ENCODE measurements at regions not wholly inside any gene's neighbourhood (a gene's known extent, or its start where the extent isn't known, plus 50 kb on each side); places are given as distances from the start of the nearest gene placed in this dataset.
"Not testable (repeated sequence)": the region's sequence is repeated elsewhere in the genome, so short reads cannot be mapped to it uniquely, and the experiment has no call there.

DNA sequence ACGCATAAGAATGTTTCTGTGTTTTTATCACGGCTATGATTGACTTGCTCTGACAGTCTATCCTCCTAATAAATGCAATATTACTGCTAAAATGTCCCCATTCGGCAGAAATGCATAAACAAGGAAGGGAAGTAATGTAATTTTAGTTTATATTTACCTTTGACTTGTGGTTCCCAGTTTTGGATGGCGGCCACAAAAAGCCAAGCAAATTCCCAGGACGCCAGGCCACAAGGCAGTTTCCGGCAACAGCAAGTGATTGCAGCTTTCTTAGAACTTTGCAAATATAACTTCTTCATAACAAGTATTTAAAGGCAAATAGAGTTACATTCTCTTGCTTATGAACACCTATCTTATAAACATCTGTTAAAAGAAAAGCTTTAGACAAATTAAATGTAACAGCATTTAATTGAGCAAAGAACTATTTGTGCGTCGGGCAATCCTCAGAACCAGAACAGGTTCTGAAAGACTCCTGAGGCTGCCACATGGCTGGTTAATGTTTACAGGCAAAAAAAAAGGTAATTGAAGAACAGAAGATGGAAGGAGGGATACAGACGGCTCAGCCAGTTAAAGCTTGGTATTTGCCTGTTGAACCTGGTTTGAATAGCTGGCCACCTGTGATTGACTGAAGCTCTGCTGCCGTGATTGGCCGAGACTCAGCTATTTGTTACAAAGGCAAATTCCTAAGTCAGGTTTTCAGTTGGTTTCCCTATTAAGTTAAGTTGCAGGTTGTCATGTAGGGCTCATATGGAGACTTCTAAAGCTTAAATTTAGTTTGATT is 80.8 kb downstream of the C21orf91 start:
- DNase-seq, result no peak

DNA sequence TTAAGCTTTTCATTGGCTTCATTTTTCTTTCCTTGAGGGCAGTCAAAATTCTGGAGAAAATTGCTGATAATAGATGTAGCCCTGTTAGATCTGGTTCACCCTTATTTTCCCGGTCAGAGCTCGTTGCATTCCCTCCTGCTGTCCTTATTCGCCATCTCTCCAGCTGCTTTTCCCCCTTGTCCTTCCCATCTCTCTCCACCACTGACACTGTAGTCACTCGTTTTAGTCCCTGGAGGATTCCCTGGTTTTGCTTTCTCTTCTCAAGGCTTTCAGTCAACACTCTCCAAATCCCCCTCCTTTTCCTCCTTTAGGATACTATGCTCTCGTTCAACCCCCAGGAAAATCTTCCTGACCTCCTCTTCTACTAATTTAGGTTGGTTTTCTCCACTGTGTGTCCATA is 83.1 kb downstream of the C21orf91 start:
- no peak for DNase-seq

DNA sequence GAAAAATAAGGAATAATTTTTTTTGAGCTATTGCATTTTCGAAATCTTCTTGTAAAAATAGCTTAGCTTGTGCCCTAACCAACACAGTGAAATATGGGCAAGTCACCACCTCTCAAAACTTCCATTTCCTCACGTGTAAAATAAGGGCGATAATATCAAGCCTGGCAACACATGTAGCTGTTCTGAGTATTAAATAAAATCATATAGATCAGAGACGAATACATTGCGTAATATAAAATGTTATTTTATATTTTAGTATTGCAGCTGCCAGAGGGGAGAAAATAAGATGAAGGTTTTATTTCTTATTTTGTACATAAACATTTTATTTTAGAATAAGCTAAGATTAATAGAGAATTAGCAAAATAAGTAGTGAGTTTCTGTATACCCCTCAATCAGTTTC is 85.9 kb downstream of the C21orf91 start:
- DNase-seq, result no peak

DNA sequence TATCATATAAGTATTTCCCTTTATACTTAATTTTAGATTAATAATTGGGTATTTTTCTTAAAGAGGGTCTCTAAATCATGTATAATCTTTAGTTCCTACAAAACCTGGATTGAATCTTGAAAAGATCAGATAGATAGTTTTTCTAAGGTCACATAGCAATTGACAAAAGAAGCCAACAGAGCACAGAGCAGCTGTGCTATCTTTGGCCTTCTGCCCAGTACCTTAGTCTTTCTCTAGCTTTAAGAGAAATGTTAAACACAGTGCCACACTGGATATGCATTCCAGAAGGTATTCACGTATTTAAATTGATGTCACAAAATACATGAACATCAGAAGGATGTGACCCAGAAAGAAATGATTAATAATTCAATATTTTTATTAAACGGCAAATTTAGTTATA is 86.8 kb downstream of the C21orf91 start:
- DNase-seq, result no peak

DNA sequence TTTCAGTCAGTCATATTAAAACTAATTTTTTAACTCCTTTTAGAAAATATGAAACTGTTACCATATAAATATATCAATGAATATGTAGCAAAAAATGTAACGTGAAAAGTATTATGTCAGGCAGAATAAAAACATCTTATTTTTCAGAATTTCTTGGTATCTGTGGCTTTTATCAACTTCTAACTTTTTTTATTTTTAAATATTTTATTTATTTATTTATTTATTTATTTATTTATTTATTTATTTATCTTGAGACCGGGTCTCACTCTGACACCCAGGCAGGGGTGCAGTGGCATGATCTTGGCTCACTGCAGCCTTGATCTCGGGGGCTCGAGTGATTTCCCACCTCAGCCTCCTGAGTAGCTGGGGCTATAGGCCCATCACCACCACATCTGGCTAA is 87.6 kb downstream of the C21orf91 start:
- no peak for DNase-seq

DNA sequence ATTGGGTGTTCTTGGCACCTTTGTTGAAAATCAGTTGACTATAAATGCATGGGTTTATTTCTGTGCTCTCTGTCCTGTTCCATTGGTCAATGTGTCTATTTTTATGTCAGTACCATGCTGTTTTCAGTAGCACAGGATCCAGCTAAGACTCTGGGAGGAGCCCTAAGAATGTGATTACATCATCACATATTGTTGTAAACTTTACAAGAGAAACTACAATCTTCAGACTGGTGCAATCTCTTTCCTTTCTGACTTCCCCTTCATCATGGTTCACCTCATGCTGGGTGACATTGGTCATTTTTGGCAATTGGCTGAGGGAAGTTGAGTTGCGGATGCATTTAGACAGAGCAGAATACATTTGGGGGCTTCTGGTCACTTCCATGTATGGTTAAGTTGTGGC is 88.4 kb downstream of the C21orf91 start:
- no peak for DNase-seq

DNA sequence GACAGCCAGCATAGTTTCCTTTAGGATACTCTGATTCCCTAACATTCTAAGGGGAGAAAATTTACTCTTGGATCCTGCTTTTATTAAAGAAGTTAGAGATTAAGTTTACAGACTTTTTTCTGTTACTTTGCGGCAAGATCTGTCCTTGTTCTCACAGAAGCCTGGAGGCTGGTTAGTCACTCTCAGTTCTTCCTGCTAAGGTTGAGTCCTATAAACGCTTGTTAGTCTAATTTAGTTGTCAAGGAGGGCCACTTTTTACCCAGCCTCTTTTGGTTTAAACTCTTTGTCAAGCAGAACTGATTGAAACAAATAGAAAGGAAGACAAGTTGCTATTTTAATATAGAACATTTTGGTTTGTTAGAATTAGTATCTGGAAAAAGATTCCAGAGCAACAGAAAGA is 89.7 kb downstream of the C21orf91 start:
- no peak for DNase-seq

DNA sequence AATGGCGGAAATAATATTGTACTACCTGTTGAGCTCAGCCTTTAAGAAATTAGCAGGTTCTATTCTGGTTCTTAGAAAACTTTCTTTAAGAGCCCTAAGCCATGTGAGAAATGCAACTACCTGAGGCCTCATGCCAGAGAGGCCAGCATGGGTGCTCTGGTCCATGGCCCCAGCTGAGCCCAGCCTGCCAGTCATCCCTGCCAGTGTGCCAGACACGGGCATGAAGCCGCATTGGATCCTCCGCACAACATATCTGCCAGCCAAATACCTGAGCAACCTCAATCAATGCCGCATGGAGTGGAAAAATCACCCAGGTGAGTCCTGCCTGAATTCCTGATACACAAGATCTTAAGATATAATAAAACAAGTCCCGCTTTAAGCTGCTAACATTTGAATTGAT is 91.8 kb downstream of the C21orf91 start:
- no peak for DNase-seq

DNA sequence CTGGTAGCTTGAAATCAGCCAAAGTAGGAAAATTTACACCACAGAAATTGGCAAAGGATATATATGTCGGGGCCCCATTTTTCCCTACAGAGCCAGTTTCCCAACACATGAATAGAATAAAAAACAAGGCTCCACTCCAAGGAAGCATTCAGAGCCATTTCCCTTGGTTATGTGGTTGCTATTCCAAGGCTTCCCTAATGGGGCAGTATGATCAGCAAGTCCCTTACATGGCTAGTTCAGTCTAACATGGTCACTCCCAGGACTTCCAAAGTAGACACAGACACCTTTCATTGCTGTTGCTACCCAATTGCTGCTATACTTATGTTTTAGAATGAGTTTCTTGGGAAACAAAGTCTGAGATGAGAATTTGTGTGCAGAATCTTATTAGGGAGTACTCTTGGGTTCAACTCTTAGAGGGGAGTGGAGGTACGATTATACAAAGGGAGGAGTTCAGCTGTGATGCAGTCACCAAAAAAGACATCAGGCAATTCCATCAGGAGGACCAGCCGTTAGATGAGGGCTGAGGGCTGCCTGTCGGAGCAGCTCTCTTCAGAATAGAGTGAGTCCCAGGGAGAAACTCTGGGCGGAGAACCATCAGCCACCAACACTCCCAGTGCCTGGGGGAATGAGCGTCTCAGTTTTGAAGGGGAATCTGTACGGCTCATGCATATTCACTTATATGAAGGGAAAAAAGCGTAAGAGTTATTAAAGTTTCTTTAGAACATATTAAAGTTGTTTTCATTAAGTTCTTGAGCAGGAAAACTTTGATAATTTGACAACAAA is 92.9 kb downstream of the C21orf91 start:
- no peak for DNase-seq

DNA sequence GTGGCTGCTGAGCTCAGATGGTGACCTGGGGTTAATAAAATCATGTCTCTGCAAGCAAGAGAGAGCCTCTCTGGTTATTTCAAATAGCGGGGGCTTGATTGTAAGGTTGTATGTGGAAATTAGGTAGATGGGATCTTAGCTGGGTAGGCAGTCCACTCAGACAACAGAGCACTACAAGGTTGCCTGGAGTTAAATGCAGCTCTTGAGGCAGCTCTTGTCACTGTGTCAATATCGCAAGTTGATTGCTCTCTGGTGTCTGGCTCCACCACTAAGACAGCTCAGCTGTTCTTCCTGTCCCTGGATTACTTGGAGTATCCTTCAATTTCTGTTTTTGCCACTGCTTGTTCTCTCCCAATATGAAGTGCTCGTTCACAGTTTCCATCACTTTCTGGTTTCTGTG is 93.8 kb downstream of the C21orf91 start:
- DNase-seq, result no peak

DNA sequence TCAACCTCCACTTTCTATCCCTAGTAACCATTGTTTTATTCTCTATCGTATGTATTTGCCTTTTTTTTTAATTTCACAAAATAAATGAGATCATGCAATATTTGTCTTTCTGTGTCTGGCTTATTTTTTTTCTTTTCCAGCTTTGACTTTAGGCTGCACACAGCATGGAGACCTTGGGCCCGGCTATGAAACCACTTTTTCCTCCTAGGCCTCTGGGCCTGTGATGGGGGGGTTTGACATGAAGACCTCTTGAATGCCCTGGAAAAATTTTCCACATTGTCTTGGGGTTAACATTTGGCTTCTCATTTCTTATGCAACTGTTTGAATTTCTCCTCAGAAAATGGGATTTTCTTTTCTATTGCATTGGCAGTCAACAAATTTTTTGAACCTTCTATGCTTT is 100.2 kb upstream of the BTG3 start:
- DNase-seq, result no peak

DNA sequence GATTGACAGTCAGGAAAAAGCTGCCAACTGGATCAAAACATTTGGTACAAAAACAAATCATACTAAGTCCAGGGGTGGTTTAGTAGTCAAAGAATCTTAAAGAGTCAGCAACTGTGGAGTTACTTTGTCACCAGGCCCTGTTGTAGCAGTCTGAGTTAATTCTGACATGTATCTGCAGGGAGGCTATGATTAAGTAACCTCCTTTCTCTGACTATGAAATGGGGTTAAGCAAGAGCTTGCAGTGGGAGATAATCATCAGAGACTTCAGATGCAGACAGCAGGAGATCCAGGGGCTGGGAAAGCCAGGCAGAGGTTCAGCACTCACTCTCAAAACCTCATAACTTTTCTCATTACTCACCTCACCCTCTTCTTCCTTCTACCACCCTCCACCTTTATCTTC is 99.2 kb upstream of the BTG3 start:
- DNase-seq, result no peak

DNA sequence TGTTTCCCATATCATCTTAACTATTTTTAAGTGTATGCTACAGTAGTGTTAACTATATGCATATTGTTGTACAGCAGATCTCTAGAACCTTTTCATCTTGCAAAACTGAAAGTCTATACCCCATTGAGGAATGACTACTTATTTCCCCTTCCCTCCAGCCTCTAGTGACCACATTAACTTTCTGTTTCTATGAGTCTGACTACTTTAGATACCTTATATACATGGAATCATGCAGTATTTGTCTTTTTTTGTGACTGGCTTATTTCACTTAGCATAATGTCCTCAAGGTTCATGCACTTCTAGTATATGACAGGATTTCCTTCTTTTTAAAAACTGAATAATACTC is 96.5 kb upstream of the BTG3 start:
- no peak for DNase-seq

DNA sequence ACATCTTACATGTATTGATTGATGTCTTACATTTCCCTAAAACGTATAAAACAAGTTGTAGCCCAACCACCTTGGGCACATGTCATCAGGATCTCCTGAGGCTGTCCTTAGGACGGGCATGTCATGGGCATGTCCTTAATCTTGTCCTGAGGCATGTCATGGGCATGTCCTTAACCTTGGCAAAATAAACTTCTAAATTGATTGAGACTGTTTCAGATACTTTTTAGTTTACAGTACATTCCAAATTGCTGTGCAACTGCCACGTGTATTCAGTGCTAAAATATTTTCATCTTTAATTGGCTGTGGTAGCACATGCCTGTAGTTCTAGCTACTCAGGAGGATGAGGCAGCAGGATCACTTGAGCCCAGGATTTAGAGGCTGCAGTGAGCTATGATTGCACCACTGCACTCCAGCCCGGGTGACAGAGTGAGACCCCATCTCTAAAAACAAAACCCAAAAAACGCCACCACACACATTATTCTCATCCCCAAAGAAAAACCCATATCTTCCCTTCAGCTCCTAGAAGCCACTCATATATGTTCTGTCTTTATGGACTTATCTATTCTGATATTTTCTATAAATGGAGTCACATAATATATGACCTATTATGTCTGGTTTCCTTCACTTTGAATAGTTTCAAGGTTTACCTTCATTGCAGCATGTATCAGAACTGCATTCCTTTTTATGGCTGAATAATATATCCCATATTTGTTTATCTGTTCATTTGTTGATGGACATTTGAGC is 96.0 kb upstream of the BTG3 start:
- no peak for DNase-seq

DNA sequence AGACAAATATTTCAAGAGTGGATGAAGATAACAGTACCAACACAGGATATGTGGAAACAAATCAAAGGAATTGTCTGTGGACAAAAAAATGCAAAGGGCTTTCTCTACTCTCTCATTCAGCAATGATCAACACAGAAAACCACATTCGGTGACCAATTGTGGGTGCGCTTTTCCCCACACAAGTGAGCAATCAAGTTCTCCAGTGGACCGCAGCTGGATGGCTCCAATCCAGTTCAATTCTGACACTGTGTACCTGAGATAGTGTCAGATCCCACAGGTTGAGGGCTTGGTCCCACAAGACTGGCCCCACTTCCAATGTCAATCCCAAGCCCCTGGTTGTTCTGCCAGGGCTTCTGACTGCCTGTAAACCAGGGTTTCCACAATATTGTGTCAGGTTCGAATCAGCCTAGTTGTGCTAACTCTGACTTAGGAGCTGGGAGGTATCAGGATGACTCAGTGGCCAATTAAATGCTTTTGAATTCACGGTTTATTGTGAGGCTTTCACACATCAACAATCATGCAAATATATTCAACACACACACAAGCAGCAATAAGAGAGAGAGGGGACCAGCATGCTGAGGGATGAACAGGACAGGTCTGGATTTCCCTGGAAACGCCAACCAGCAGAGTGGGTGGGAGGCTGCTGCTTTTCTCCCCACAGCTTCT is 87.0 kb upstream of the BTG3 start:
- no peak for DNase-seq

DNA sequence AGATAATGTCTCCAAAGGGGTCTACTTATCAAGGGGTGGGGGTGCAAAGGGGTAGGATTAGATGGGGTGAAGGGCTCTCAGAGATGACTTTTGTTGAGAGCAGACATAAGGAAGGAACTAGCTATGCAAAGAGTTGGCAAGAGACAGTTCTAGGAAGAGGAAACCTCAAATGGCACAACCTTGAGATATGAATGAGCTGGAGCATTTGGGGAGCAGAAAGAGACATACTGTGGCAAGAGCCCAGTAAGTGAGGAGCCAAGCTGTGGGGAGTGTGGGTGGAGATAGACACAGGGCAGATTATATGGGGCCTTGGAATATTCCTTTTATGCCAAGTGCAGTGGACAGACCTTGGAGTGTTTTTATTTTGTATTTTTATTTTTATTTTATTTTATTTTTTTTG is 84.8 kb upstream of the BTG3 start:
- no peak for DNase-seq

DNA sequence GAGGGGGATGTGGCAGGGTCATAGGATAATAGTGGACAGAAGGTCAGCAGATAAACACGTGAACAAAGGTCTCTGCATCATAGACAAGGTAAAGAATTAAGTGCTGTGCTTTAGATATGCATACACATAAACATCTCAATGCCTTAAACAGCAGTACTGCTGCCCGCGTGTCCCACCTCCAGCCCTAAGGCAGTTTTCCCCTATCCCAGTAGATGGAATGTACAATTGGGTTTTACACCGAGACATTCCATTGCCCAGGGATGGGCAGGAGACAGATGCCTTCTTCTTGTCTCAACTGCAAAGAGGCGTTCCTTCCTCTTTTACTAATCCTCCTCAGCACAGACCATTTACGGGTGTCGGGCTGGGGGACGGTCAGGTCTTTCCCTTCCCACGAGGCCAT is 81.7 kb upstream of the BTG3 start:
- not testable (repeated sequence) for DNase-seq

DNA sequence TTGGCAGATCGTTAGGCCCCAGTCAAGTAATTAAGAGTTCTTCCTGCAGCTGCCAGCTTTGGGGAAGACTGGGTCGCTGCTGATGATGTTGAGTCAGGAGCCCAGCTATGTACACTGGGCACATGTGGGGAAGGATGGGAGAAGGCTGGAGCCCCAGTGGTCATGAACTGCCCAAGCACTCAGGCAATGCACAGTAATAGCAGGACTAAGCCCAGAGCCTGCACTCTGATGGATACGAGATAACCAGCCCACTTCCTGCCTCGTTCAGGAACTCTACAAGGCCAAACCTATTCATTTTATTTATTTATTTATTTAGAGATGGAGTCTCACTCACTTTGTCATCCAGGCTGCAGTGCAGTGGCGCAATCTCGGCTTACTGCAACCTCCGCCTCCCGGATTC is 81.1 kb upstream of the BTG3 start:
- no peak for DNase-seq

DNA sequence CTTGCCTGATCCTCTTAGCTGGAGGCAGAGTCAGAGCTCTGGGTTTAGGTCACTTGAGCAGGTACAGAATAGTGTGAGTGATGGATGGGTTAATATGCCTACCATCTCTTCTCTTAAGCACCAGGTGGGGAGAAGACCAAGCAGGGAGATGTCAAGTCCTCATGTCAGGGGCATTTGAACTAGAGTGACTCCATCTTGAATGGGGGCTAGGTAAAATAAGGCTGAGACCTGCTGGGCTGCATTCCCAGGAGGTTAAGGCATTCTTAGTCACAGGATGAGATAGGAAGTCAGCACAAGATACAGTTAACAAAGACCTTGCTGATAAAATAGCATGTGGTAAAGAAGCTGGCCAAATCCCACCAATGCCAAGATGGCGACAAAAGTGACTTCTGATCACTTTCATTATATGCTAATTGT is 77.4 kb upstream of the BTG3 start:
- DNase-seq, result no peak

DNA sequence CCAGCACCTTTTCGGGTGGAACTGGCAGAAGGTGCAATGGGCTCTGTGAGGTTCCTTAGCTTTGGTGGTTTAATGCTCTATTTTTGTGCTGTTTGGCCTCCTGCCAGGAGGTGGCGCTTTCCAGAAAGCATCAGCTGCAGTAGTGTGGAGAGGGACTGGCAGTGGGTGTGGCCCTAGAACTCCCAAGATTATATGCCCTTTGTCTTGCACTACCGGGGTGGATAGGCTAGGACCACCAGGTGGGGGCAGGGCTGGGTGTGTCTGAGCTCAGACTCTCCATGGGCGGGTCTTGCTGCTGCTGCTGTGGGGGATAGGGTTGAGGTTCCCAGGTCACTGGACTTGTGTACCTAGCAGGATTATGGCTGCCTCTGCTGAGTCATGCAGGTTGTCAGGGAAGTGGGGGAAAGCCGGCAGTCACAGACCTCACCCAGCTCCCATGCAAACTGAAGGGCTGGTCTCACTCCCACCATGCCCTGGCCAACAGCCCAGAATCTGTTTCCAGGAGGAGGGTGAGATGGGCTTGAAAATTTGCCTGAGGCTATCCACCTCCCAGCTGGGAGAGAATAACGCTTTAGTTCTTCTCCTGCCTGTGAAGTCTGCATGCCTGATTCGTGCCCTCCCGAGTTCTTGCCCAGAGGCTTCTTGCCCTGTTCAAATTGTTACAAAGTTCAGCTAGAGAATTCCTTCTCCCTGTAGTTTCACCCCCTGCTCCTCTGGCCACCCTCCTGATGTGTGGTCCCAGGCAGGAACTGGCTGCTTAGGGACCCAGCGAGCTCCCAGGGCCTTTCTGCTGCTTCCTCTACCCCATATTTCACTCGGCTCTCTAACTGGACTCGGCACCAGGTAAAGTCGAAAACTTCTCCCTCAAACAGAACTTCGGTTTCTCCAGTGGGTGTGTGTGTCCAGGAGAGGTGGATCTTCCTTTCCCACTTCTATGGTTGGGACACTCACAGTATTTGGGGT is 76.5 kb upstream of the BTG3 start:
- DNase-seq, result no peak

DNA sequence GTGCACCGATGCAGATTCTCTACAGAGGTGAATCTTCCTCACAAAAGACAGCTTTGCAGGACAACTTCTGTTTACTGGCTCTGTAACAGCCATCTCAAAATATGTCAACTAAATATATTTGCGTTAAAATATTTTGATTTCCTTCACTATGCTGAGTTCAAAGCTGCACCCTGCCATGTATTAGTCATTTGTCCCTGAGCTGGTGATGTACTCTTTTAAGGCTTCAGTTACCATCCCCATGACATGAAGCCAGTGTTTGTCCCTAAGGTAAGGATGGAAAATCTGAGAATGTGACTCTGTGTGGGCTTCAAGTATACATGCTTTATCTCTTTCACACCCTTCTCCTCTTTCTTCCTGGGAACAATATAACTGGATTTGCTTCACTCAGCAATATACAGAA is 70.2 kb upstream of the BTG3 start:
- DNase-seq, result no peak

Data from fibroblast of skin of scalp (primary cell).